Smooth muscle cell (in vitro differentiated cells): ENCODE measurements at regions not wholly inside any gene's neighbourhood (a gene's known extent, or its start where the extent isn't known, plus 50 kb on each side); places are given as distances from the start of the nearest gene placed in this dataset.

ENCODE experiments used
- DNase-seq: peaks from one replicate; lab custom pipeline; 2025; ENCODE audit not compliant: unreplicated experiment; lab: John Stamatoyannopoulos, UW
- H2AFZ ChIP-seq: fragments of 200-600 bp; sonication (generic); 2 replicates; pipeline ENCODE4 v1.6.0; 2016; ENCODE audit warnings: antibody characterized with exemption, low read depth, mild to moderate bottlenecking
- H3F3A ChIP-seq: fragments of 200-600 bp; sonication (generic); 2 replicates; pipeline ENCODE4 v1.6.0; 2017; ENCODE audit warnings: antibody characterized with exemption, low read depth
- H3K27ac ChIP-seq: fragments of 200-600 bp; sonication (generic); 2 replicates; pipeline ENCODE4 v1.5.1; 2016; ENCODE audit warnings: low read depth, mild to moderate bottlenecking
- H3K27me3 ChIP-seq: fragments of 200-600 bp; sonication (generic); 2 replicates; pipeline ENCODE4 v1.6.1; 2016; ENCODE audit warnings: low read depth, mild to moderate bottlenecking
- H3K36me3 ChIP-seq: fragments of 200-600 bp; sonication (generic); 2 replicates; pipeline ENCODE4 v1.5.1; 2016; ENCODE audit warnings: low read depth
- H3K4me1 ChIP-seq: fragments of 200-600 bp; sonication (generic); 2 replicates; pipeline ENCODE4 v1.5.1; 2016; ENCODE audit warnings: low read depth
- H3K4me2 ChIP-seq: fragments of 200-600 bp; sonication (generic); 2 replicates; pipeline ENCODE4 v1.6.0; 2016; ENCODE audit warnings: mild to moderate bottlenecking
- H3K4me3 ChIP-seq: fragments of 200-600 bp; sonication (generic); 2 replicates; pipeline ENCODE4 v1.5.1; 2016; ENCODE audit warnings: mild to moderate bottlenecking
- H3K79me2 ChIP-seq: fragments of 200-600 bp; sonication (generic); 2 replicates; pipeline ENCODE4 v1.6.0; 2016; ENCODE audit warnings: low read depth, mild to moderate bottlenecking
- H3K9ac ChIP-seq: fragments of 200-600 bp; sonication (generic); 2 replicates; pipeline ENCODE4 v1.6.0; 2016; ENCODE audit warnings: low read depth
- H3K9me3 ChIP-seq: fragments of 200-600 bp; sonication (generic); replicated peaks from 2 replicates; pipeline ENCODE4 v1.5.1; 2016; ENCODE audit warnings: low read depth
- H4K20me1 ChIP-seq: fragments of 200-600 bp; sonication (generic); 2 replicates; pipeline ENCODE4 v1.6.0; 2016; ENCODE audit warnings: low read depth
- WGBS: methylation state at CpG from one replicate; pipeline ENCODE4 v1.1.7; 2016; ENCODE audit warnings: low lambda C conversion rate; 5-methylcytosine and 5-hydroxymethylcytosine counted together
- TF ChIP-seq, protein P1 (sequence below): fragments of 200-600 bp; sonication (generic); IDR thresholded peaks from 2 replicates; pipeline ENCODE4 v1.5.1; 2017; ENCODE audit warnings: borderline replicate concordance, mild to moderate bottlenecking, antibody characterized with exemption; ENCODE audit not compliant: insufficient read depth, poor library complexity, severe bottlenecking

GRCh38 chr9:124179196-124180071, 78.3 kb upstream of the NEK6 start:
- Histone ChIP-seq H3K79me2 (no peaks in the 10 kb centered on the region), H3K27me3 (peaks cover 22% of the 10 kb centered on the region), H3K27ac (no peak overlapping the region), H3K36me3 (no peaks in the 10 kb centered on the region), H2AFZ (no peak overlapping the region), H3K4me2 (no peak overlapping the region), H3K9me3 (no peaks in the 10 kb centered on the region), H3K9ac (no peak overlapping the region), H3K4me3 (no peak overlapping the region), H4K20me1 (no peaks in the 10 kb centered on the region), H3K4me1 (no peaks in the 10 kb centered on the region), H3F3A (no peaks in the 10 kb centered on the region)
- no peak for DNase-seq
- 90% methylated on average over 19 of the region's 19 CpGs for whole genome bisulfite sequencing
- TF ChIP-seq, protein P1, sequence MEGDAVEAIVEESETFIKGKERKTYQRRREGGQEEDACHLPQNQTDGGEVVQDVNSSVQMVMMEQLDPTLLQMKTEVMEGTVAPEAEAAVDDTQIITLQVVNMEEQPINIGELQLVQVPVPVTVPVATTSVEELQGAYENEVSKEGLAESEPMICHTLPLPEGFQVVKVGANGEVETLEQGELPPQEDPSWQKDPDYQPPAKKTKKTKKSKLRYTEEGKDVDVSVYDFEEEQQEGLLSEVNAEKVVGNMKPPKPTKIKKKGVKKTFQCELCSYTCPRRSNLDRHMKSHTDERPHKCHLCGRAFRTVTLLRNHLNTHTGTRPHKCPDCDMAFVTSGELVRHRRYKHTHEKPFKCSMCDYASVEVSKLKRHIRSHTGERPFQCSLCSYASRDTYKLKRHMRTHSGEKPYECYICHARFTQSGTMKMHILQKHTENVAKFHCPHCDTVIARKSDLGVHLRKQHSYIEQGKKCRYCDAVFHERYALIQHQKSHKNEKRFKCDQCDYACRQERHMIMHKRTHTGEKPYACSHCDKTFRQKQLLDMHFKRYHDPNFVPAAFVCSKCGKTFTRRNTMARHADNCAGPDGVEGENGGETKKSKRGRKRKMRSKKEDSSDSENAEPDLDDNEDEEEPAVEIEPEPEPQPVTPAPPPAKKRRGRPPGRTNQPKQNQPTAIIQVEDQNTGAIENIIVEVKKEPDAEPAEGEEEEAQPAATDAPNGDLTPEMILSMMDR = no peak

DNA sequence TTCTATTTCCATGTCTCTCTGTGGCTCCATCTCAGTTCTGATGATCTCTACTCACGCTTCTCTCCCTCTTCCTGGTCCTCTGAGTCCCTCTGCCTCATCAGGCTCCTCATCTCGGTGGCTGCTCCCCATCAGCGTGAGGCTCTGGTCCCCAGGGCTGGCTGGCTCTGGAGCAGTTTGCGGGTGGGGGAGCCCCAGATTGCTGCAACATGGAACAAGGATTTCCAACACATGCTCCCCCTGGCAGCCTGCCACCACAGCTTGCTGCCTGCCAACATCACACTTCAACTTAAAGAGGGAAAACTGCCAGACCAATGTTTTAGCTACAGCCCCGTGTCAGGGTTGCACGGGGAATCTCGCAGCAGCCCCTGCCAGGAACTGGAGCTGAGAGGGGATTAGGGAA, 77.2 kb upstream of the NEK6 start:
- Histone ChIP-seq H3K36me3 (no peaks in the 10 kb centered on the region), H3K4me1 (no peaks in the 10 kb centered on the region), H3K4me3 (no peak overlapping the region), H3K27ac (no peak overlapping the region), H3K79me2 (no peaks in the 10 kb centered on the region), H3K27me3 (peaks cover 25% of the 10 kb centered on the region), H3F3A (no peaks in the 10 kb centered on the region), H3K4me2 (no peak overlapping the region), H4K20me1 (no peaks in the 10 kb centered on the region), H2AFZ (no peak overlapping the region), H3K9me3 (no peaks in the 10 kb centered on the region), H3K9ac (no peak overlapping the region)
- DNase-seq = peak; percentile 32
- TF ChIP-seq, protein P1 = no peak
- WGBS = 70% methylated on average over 7 of the region's 7 CpGs

GRCh38 chr9:124182741-124183140, 75.0 kb upstream of the NEK6 start:
- TF ChIP-seq, protein P1 = no peak
- no peaks in the 10 kb centered on the region for H3K4me1 ChIP-seq
- H3K9ac ChIP-seq = no peak overlapping the region
- peaks cover 33% of the 10 kb centered on the region for H3K27me3 ChIP-seq
- 84% methylated on average over 5 of the region's 5 CpGs for WGBS
- H4K20me1 ChIP-seq = no peaks in the 10 kb centered on the region
- H3K27ac ChIP-seq = no peak overlapping the region
- H3K79me2 ChIP-seq = no peaks in the 10 kb centered on the region
- no peak for DNase-seq
- H3K9me3 ChIP-seq = no peaks in the 10 kb centered on the region
- no peaks in the 10 kb centered on the region for H3F3A ChIP-seq
- H3K36me3 ChIP-seq = no peaks in the 10 kb centered on the region
- H3K4me3 ChIP-seq = no peak overlapping the region
- no peak overlapping the region for H3K4me2 ChIP-seq
- no peak overlapping the region for H2AFZ ChIP-seq

- TF ChIP-seq, protein P1 = no peak
- 93% methylated on average over 3 of the region's 3 CpGs for WGBS
Measured at GRCh38 chr9:124183772-124184171, 74.0 kb upstream of the NEK6 start.

More at GRCh38 chr9:124183772-124184171, 74.0 kb upstream of the NEK6 start:
- H3K36me3 ChIP-seq = no peaks in the 10 kb centered on the region
- peaks cover 33% of the 10 kb centered on the region for H3K27me3 ChIP-seq
- no peaks in the 10 kb centered on the region for H3K79me2 ChIP-seq
- DNase-seq = no peak
- no peak overlapping the region for H3K4me3 ChIP-seq
- no peaks in the 10 kb centered on the region for H4K20me1 ChIP-seq
- H3K9ac ChIP-seq = no peak overlapping the region
- H3K9me3 ChIP-seq = no peaks in the 10 kb centered on the region
- H3F3A ChIP-seq = no peaks in the 10 kb centered on the region
- no peak overlapping the region for H2AFZ ChIP-seq
- H3K4me1 ChIP-seq = no peaks in the 10 kb centered on the region
- no peak overlapping the region for H3K4me2 ChIP-seq
- no peak overlapping the region for H3K27ac ChIP-seq
